Left ventricle myocardium inferior (tissue), 1 donor: ENCODE measurements at regions not wholly inside any gene's neighbourhood (a gene's known extent, or its start where the extent isn't known, plus 50 kb on each side); places are given as distances from the start of the nearest gene placed in this dataset.
"Not testable (repeated sequence)": the region's sequence is repeated elsewhere in the genome, so short reads cannot be mapped to it uniquely, and the experiment has no call there.

ENCODE experiments used
- DNase-seq: peaks from one replicate; pipeline ENCODE4 v3.0.0-alpha.2; 2020
- H3K27ac ChIP-seq: fragments of 200-600 bp; replicated peaks from 2 replicates; pipeline ENCODE4 v1.8.0; 2021
- H3K27me3 ChIP-seq: fragments of 200-600 bp; 2 replicates; pipeline ENCODE4 v1.8.0; 2021; ENCODE audit warnings: low read depth
- H3K36me3 ChIP-seq: fragments of 200-600 bp; 2 replicates; pipeline ENCODE4 v1.8.0; 2021
- H3K4me1 ChIP-seq: fragments of 200-600 bp; 2 replicates; pipeline ENCODE4 v1.8.0; 2021
- H3K4me3 ChIP-seq: fragments of 200-600 bp; 2 replicates; pipeline ENCODE4 v1.8.0; 2021; ENCODE audit warnings: mild to moderate bottlenecking, moderate library complexity
- H3K9me3 ChIP-seq: fragments of 200-600 bp; replicated peaks from 2 replicates; pipeline ENCODE4 v1.8.0; 2021
- CTCF ChIP-seq: fragments of 200-600 bp; IDR thresholded peaks from 2 replicates; pipeline ENCODE4 v1.8.0; 2021; ENCODE audit warnings: antibody characterized with exemption, mild to moderate bottlenecking, borderline replicate concordance
- intact Hi-C: fragments of 100-400 bp; cut with micrococcal nuclease; formaldehyde crosslinking; loops from one replicate; pipeline ENCODE4 v1.11.0; 2022
- donor health status: DM: no; HTN: yes; CAD: no; lungs with severe emphysema.

GRCh38 chr5:99060306-99061261 is 131.8 kb upstream of the CHD1 start:
- TF ChIP-seq CTCF: peak; percentile 92
- DNase-seq: peak; percentile 58
- Histone ChIP-seq H3K36me3 (no peaks in the 10 kb centered on the region), H3K27me3 (no peaks in the 10 kb centered on the region), H3K27ac (no peak overlapping the region), H3K4me3 (peak overlapping the region; percentile 10), H3K4me1 (peaks cover 6% of the 10 kb centered on the region), H3K9me3 (no peaks in the 10 kb centered on the region)
- intact Hi-C loops: no loop called here

- no peak for DNase-seq
- Histone ChIP-seq H3K4me3 (no peak overlapping the region), H3K27ac (no peak overlapping the region), H3K9me3 (no peaks in the 10 kb centered on the region), H3K4me1 (peaks cover 6% of the 10 kb centered on the region), H3K27me3 (no peaks in the 10 kb centered on the region), H3K36me3 (no peaks in the 10 kb centered on the region)
- intact Hi-C loops: no loop called here
- no peak for TF ChIP-seq CTCF
Measured at GRCh38 chr5:99059685-99060084, 130.9 kb upstream of the CHD1 start.

GRCh38 chr5:99058466-99058865 is 129.7 kb upstream of the CHD1 start:
- no peaks in the 10 kb centered on the region for H3K36me3 ChIP-seq

GRCh38 chr5:99054972-99055371 is 126.2 kb upstream of the CHD1 start:
- no peaks in the 10 kb centered on the region for H3K4me1 ChIP-seq
- no peak for DNase-seq

More at GRCh38 chr5:99058466-99058865, 129.7 kb upstream of the CHD1 start:
- no peak for DNase-seq
- Histone ChIP-seq H3K27ac (no peak overlapping the region), H3K4me3 (no peak overlapping the region), H3K9me3 (no peaks in the 10 kb centered on the region), H3K27me3 (no peaks in the 10 kb centered on the region), H3K4me1 (peaks cover 6% of the 10 kb centered on the region)
- TF ChIP-seq CTCF: no peak
- intact Hi-C loops: no loop called here

GRCh38 chr5:99045871-99046270 is 117.1 kb upstream of the CHD1 start:
- no peaks in the 10 kb centered on the region for H3K36me3 ChIP-seq
- H3K9me3 ChIP-seq: peaks cover 18% of the 10 kb centered on the region
- no peak for DNase-seq
- no peak for TF ChIP-seq CTCF
- H3K27me3 ChIP-seq: no peaks in the 10 kb centered on the region
- H3K4me1 ChIP-seq: no peaks in the 10 kb centered on the region
- no peak overlapping the region for H3K4me3 ChIP-seq
- intact Hi-C loops: no loop called here
- no peak overlapping the region for H3K27ac ChIP-seq

More at GRCh38 chr5:99054972-99055371, 126.2 kb upstream of the CHD1 start:
- intact Hi-C loops: no loop called here
- H3K4me3 ChIP-seq: no peak overlapping the region
- TF ChIP-seq CTCF: no peak
- H3K27ac ChIP-seq: peak overlapping the region; percentile 29
- no peaks in the 10 kb centered on the region for H3K27me3 ChIP-seq
- H3K9me3 ChIP-seq: no peaks in the 10 kb centered on the region
- H3K36me3 ChIP-seq: no peaks in the 10 kb centered on the region

- intact Hi-C loops, H3K4me3 ChIP-seq, H3K27ac ChIP-seq, H3K36me3 ChIP-seq, DNase-seq, H3K27me3 ChIP-seq, H3K4me1 ChIP-seq: not testable (repeated sequence)
- H3K9me3 ChIP-seq: peaks cover 18% of the 10 kb centered on the region
Measured at GRCh38 chr5:99043257-99043656, 114.5 kb upstream of the CHD1 start.
